LHCN-M2 (cell line): ENCODE measurements at regions not wholly inside any gene's neighbourhood (a gene's known extent, or its start where the extent isn't known, plus 50 kb on each side); places are given as distances from the start of the nearest gene placed in this dataset.
"Not testable (repeated sequence)": the region's sequence is repeated elsewhere in the genome, so short reads cannot be mapped to it uniquely, and the experiment has no call there.

ENCODE experiments used
- DNase-seq: peaks from one replicate; pipeline ENCODE4 v3.0.0-alpha.2; 2012; ENCODE audit warnings: low read depth

DNA sequence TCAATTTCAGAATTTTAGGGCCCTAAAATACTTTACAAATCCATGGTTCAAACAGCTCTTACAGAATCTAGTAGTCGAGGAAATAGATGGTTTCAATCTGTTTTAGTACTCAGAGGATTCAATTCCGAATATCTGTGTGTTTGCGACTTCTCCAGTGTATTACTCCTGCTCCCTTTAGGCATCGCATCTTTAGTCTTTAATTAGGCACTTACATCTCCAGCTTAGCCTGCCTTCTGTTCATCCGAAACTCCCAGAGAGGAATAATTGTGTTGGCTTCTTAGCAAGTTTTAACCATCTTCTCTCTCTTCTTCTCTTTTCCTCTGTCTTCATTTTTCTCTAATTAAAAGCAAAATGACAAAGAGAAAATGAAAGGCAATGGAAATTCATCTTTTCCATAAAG lies 1901.3 kb upstream of the TENM3 start:
- DNase-seq, result no peak

DNA sequence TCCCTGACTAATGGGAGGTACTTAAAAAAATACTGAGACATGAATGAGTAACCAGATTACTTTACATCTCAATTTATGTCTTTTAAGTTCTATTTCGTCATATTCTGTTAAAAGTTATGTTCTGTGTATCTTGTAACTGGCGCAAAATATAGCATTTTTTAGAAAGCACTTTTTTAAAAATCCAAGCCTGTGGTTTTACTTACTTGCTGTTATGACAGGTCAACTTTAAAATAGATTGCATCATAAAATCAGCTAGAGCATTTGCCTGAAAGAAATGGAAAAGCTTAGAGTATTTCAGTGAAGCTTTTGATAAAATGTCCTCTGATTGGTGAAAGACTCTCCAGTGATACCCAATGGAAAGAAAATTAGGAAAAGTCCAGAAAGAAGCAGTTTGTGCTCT lies 1892.3 kb upstream of the TENM3 start:
- DNase-seq, result no peak

DNA sequence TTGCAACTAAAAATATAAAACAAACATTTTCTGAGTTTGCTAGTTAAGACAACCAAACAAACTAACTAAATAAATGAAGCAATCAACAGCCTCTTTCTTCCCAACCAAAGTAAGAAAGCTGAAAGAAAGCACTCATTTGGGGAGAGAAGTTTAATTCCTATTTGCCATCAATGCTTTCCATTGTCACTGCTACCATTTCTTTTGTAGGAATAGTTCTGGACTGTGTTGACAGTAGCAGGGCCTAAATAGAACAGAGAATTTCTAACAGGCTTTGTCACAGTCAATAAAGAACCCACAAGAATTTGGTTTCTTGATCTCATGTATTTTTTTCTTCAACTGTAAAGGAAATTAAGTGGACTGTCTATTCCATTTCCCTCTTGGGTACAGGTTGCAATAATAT lies 1886.4 kb upstream of the TENM3 start:
- DNase-seq, result no peak

DNA sequence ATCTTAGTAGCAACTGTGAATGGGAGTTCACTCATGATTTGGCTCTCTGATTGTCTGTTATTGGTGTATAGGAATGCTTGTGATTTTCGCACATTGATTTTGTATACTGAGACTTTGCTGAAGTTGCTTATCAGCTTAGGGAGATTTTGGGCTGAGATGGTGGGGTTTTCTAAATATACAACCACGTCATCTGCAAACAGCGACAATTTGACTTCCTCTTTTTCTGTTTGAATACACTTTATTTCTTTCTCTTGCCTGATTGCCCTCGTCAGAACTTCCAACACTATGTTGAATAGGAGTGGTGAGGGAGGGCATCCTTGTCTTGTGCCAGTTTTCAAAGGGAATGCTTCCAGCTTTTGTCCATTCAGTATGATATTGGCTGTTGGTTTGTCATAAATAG lies 1883.1 kb upstream of the TENM3 start:
- DNase-seq, result not testable (repeated sequence)

DNA sequence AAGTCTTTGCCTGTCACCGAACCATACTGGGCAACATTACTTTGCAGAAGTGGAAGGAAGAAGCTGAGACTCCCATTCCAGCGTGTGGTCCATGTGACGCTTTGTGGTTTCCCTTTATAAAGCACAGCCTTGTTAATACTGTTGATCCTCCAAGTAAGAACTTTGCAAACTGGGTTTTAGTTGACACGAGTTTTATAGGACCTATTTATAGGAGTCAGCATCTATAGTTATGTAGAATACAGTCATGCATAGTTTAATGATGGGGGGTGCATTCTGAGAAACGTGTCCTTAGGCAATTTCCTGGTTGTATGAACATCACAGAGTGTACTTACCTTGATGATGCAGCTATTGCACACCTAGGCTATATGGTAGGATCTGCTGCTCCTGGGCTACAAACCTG lies 1879.4 kb upstream of the TENM3 start:
- DNase-seq, result no peak

DNA sequence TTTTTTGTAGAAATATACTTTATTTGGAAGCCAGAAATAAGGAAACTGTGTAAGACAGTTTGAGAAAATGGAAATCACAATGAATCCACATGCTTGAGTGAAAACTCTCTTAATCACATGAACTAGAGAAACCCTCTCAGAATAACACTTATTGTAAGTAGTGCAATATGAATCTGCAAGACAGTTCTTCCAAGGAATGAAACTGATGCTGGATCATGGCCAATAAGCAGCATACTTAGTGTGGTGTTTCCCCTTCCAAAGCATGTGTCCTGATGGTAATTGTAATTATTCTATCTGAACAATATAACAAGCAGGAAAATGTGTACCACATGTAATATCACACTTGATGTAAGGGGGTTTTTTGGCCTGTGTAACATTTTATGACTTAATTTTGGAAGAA lies 1870.5 kb upstream of the TENM3 start:
- DNase-seq, result no peak

DNA sequence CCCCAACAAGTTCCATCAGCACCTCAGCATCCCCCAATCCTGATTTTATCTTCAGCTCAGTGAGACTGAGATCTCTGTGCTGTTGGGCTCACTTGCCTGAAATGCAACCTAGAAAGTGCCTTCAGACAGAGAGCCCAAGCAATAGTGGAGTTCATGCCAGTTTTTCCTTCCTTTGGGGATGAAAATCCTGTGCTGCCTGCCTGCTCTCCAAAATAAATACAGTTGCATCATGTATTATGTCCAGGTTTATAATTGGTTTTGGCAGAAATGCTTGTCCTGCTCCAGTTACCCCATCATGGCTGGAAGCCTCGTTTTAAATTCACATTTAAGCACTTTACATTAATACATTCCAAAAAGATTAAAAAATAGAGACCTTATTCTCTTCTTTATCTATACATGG lies 1865.5 kb upstream of the TENM3 start:
- DNase-seq, result no peak

DNA sequence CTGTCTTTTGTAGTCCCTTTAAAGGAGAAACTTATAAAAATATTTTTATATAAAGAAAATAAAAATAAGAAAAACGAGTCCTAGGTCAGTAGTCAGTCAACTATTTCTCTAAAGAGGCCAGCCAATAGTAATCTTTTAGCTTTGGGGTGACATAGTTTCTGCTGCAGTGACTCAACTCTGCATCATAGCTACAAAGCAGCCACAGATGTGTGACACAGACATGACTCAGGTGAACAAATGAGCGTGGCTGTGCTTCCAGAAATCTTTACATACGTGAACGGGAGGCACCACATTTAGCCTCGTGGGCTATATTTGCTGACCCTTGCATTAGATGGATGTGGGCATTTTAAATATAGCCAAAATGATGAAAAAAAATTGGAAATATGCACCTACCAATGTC lies 1862.5 kb upstream of the TENM3 start:
- no peak for DNase-seq

DNA sequence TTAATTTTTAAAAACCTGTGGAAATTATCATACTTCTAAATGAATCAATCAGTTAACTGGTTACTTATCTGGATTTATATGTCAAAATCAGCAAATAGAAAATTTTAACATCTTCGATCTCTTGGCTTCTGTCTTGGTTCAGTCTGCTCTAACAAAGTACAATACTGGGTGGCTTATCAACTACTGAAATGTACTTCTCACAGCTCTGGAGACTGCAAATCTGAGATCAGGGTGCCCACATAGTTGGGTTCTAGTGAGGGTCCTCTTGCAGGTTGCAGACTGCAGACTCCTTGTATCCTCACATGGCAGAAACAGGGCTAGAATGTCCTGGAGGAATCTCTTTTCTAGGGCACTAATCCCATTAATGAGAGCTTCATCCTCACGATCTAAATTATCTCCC lies 1851.6 kb upstream of the TENM3 start:
- no peak for DNase-seq

DNA sequence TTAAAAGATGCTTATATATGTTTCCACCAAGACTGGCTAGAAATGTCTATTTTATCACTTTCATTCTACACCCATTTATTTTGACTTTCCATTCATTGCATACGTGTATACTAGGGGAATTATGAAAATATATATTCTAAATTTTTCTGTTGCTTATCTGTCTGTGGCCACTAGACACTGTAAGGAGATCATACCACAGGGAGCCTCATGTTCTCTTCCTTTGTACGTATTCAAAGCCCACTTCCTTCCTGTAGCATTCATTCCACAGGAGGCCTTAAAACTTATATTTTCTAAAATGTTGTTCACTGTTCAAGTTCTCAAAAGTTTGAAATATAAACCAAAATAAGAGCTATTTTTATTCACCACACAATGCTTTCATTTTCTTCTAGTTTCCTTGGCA lies 1848.9 kb upstream of the TENM3 start:
- no peak for DNase-seq

DNA sequence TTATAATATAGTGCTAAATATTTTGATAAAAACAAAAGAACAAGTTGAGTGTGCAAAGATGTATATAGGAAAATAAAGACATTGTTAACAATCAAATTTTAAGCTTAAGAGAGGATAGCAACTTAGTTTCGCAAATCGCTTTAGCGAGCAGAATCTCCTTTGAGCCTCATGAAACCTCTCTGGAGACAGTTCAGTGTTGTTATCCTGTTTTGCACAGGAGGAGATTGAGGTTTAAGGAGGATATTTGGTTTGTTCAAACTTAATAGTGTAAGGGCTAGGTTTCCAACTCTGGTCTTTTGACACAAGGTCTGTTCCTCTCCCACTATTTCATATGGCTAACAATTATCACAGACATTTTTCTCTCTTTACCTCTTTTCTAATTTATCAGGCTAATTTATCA lies 1848.5 kb upstream of the TENM3 start:
- DNase-seq, result no peak

DNA sequence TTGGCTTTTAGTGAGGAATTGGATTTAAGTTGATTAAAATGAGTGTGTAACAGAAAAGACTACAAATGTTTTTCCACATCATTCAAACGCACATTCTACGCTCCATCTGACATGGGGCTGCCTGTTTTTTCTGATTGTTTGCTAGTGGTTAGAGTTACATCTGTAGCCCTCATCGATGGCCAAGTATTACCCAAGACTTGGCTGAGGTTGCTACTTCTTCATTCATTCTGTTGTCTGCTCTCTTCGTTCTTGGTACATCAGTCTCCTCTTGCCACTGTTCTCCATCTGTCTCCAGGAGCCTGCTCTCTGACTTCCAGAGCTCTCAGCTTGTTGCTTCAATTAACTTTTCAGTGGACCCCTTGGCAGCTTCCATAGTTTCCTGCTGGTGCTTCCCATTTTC lies 1844.6 kb upstream of the TENM3 start:
- DNase-seq, result no peak

DNA sequence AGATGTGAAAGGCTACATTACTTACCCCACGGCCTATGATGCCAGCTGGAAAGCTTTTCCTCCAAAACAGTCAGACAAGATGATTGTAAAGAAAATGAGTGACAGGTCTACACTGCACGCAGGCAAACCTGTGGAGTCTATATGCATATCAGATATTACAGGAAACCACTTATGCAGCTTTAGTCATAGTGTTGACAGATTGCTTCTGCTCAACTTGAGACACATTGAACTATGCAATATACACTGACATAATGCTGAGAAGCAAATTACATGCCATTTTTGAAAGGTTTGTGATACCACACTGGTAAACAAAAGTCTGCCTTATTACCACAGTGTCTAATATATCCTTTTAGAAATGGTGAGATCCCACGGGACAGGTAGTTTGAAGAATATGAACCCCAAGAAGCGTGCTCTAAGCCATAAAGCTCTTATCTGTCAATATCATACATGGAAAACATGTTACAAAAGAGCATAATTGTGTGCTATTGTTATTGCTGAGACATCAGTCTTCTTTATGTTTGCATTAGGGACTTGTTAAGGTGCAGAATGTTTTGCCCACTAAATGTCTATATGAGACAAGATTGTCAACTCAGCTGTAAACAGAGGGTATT lies 1835.8 kb upstream of the TENM3 start:
- DNase-seq, result no peak

DNA sequence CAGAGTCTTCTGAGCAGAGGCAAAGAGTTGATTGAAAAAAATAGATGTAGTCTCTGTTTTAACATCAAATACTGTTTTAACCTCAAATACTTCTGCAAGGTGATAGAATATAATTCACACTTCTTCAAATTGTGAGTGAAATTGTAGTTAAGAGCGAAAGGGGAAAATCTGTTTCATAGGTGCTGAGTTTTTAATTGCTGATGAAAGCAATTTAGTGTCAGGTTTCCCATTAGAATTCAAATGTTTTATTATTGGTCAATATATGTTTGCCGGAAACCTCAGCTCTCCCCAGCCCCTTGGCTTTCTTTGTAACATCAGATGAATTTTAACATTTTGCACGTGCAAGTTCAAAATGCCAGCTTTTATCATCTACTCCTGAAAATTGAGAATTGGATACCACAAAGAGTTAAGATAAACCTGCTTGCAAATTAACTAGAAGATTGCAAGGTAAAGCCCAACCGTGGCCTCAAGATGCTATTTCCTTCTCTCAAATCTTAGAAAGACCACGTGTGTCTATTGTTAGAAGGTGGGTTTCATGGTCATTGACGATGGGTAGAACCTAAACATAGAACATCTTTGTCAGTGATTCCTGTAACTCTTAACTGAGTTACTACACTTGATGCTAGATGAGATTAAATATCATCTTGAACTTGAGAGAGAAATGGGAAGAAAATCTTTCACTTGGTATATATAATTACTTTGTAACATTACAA lies 1824.2 kb upstream of the TENM3 start:
- DNase-seq, result no peak

DNA sequence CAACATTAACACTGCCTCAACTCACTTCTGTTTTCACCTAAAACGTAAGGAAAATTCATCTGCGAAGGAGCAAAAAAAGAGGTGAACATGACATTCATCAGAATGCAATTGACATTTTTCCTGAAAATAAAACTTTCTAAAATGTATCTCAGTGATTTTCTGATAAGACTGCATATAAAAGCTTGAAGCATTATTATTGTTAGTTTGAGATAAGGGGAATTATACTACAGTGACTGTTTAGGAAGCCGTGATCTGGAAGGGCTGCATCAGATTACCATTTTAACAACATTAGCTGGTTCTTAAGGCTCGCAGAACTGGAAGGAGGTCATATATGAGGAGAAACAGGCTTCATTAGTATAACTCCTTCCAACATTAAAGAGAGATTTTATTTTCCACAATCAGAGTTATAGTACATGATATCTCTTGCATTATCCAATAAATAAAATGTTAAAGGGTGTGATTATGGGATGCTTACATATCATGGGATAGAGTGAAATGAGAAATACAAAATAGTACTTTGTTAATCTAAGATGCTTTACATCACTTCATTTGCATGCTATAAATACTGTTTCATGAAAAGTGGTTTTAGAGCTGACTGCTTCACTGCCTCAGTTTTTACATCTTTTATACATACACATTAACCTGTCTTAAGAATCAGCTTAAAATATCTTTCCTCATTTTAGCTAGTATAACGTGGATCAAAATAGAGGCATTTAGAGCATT lies 1820.1 kb upstream of the TENM3 start:
- no peak for DNase-seq

DNA sequence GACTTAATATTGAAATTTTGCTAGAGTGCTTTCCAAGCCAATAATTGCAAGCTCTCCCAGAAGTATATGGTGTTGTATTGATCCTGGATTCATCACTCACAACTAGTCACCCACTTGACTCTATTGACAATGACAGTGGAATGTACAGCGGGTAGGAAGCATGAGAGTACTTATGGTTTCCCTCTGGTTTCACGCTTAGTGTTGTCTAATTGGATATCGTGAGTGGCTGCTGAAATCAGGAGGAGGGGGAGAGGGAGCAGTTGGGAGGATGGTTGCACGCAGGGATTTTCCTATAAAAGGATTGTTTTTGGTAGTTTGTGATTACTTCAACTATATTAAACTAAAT lies 1819.5 kb upstream of the TENM3 start:
- no peak for DNase-seq

DNA sequence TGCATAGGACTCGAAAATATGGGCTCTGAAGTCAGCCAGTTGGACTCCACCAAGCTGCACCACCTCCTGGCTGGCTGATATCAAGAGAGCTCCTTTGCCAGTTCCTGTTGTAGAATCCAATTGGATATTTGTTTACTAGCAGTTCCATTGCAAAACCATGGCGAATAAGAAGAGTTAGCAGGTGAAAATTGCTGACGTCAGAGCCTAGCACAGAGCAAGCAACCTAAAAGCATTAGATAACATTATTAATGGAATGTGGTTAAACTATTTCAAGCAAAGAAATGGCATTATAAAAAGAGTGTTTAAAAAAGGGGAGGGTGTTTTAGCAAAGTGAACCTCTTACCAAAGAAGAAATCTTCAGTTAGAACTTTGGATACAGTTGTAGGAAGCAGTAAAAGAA lies 1816.3 kb upstream of the TENM3 start:
- no peak for DNase-seq

DNA sequence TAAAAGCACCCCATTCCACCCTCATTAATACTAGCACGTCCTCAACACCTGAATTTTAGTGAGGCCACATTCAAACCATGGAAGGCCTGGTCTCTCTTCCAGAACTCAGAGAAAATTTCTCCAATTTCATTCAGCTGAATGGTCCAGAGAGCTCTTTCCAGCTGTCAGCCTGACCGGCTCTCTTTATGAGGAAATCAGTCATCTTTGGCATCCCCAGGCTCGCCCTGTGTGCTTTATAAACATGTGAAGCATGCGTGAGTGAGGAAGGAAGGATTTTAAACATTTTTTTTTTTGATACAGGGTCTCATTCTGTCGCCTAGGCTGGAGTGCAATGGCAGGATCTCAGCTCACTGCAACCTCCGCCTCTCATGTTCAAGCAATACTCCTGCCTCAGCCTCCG lies 1812.9 kb upstream of the TENM3 start:
- DNase-seq, result no peak

DNA sequence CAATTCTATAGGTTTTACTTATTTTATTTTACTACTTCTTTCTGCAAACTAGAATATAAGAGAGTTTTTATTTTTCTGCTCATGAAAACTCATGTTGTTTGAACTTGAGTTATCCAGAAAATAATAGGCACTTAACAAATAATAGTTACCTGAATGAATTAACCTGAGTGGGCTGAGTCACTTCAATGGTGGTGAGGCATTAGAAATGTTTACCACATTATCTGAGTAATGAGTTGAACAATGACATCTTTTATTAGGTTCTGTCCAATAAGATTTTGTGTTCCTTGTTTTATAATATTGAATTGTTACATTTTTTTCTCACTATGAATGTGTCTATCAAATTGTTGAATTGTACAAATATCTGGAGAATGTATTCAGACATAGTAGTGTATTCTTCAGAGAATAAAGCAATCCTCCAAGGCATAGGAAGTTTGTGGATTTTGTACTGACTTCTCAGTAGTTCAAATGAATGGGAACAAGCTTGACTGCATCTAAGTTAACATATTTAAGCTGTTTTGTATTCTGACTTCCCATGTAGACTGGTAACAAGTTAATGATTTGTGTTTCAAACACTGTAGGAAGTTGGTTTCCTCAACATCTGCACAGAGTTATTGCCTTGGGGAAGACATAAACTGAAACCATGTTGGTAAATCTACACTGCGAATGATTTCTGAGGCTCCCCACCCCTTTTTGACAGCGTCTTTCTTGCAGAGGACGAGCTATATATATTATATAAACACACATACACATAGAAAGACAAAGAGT lies 1808.9 kb upstream of the TENM3 start:
- no peak for DNase-seq

DNA sequence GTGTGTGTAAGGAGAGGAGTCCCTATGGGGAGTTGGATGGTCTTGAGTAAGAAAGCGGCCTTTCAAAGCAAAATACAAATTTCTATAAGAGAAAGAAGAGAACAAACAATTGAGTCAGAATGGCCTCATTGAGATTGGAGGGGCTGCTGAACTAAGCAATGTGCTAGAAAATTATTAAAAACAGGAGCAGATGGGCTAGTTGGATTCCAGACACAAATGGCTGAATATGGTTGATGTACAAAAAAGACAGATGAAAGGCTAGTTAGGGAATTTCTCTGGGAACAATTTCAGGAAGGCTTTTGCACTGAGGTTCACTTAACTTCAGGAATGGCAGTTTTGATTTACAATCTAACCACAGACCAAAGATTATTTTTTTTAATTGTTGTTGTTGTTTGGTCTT lies 1806.8 kb upstream of the TENM3 start:
- DNase-seq, result no peak

DNA sequence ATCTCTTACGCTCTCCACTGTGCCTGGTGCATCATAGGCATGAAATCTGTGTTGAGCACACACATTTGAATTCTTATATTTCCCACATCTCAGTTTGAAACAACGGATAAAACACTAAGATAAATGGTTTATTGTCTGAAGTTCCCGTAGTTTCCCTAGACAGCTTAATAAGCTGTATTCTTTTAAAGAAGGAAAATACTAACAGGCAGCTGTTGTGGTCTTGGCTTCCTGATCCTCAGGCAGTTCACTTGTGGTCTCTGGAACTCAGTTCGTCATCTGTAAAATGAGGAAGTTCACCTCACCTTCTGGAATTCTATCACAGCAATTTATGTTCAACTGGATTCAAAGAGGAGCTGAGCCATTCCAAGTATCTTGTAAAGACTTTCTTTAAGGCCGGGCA lies 1805.6 kb upstream of the TENM3 start:
- DNase-seq, result no peak

DNA sequence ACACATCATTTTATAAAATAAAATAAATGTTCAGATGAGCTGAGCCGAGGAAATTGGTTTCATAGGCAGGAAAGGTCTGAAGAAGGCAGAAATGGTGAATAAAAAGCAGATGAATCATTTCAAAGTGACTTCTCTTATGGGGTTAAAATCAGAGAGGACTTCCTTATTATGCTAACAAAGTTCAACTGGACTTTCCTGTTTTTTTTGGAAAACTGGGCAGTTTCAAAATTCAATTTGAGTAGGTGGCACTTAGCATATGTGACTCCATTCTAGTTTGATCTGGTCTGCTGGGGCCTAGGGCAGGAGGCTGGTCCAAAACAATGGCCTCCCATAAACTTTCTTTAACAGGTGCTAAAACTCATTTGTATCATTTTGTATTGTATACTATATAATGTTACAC lies 1794.9 kb upstream of the TENM3 start:
- DNase-seq, result no peak
